HG03432 (cell line): ENCODE measurements at regions not wholly inside any gene's neighbourhood (a gene's known extent, or its start where the extent isn't known, plus 50 kb on each side); places are given as distances from the start of the nearest gene placed in this dataset.

Experiments
- ATAC-seq: cut with Tn5 transposase; IDR thresholded peaks from one replicate; pipeline ENCODE4 v1.9.1; 2021; ENCODE audit warnings: mild to moderate bottlenecking, moderate library complexity; ENCODE audit not compliant: unreplicated experiment

- ATAC-seq = no peak
Observed at GRCh38 chr18:8962855-8963635, 139.5 kb upstream of the NDUFV2 start.

- ATAC-seq = no peak
Observed at GRCh38 chr18:8963876-8964275, 138.6 kb upstream of the NDUFV2 start.

DNA sequence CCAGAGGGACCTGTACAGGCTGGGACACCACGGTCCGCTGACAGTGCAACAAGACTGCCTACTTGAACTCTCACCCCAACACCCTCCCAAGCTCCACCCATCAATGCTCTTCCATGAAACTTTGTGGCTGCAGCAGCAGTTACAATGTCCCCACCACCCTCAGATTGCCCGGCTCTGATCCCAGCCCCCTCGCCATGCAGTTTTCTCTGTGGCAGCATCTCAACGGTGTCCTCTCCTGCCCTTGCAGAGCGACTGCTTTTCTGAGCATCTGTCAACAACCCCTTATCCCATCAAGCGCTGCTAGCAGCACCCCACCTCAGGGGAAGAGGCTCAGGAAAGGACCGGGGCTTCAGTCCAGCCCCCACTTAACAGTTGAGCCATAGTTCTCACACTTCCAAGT lies 137.1 kb upstream of the NDUFV2 start:
- no peak for ATAC-seq

- no peak for ATAC-seq
Observed at GRCh38 chr18:8966821-8967220, 135.7 kb upstream of the NDUFV2 start.

DNA sequence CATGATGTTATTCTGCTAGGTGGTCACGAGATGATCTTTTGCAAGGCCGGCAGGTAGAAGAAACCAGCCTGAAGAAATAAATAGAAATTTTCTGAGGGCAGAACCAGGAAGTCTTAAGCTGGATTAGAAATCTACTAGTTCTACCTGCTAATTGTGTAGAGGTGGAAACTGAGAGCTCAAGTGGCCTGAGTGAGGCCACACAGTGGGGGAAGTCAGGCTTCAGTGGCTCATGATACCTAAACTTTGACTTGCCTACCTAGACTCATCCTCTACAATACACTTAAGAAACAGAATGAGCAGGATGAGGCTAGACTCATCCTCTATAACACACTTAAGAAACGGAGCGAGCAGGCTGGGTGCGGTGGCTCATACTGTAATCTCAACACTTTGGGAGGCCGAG lies 134.9 kb upstream of the NDUFV2 start:
- no peak for ATAC-seq

- ATAC-seq = no peak
Observed at GRCh38 chr18:8969639-8970390, 132.7 kb upstream of the NDUFV2 start.

DNA sequence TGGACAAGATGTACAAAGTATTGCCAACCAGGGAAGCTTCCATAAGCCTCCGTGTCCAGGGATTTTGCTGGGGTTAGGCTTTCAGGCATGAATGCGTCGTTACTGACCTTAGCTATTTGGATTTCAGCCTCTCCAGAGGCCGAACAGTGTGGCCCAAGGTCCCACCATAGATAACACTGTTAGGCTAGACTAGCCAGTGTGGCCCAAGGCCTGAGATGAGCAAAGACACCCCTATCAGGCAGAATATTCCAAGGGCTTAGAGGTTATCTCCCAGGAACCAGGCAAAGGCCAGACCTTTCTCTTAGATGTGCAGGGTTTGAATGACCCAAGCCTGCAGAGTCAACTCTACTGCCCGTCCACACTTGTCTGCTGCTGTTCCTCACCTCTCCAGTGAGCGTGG lies 131.7 kb upstream of the NDUFV2 start:
- no peak for ATAC-seq

DNA sequence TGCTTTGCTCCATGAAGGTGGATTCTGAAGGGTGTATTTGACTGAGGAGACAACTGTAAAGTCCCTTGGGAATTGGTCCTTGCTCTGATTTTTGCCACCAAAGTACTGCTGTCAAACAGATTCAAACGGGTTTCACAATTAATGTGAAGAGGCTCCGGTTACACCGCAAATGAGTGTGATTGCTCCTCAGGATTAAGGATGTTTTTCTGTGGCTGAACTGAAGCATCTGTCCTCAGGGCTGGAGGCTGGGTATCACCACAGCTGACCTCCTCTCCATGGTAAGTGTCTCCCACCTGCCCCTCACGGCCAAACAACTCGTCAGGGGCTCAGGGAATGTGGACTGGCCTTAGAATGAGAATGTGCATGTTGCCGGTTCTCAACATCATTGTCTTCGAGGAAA lies 130.4 kb upstream of the NDUFV2 start:
- ATAC-seq = no peak

- ATAC-seq = no peak
Observed at GRCh38 chr18:8974279-8974678, 128.2 kb upstream of the NDUFV2 start.

GRCh38 chr18:8974696-8975095 lies 127.8 kb upstream of the NDUFV2 start:
- no peak for ATAC-seq

DNA sequence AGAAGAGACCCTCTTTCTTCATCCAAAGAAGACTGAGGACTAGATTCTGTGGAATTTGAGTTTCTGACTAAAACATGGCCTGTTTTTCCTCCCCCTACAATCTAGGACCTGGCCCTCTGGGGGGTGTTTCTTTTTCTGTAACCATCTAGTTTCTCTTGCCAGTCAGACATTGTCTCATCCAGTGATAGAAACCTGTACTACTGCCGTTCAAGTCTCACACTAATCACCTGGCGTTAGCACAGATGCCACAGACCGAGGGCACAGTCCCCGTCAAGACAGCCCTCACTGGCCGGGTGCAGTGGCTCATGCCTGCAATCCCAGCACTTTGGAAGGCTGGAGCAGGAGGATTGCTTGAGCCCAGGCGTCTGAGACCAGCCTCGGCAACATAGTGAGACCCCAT lies 126.9 kb upstream of the NDUFV2 start:
- ATAC-seq = no peak

- ATAC-seq = no peak
Observed at GRCh38 chr18:8976606-8977005, 125.9 kb upstream of the NDUFV2 start.

DNA sequence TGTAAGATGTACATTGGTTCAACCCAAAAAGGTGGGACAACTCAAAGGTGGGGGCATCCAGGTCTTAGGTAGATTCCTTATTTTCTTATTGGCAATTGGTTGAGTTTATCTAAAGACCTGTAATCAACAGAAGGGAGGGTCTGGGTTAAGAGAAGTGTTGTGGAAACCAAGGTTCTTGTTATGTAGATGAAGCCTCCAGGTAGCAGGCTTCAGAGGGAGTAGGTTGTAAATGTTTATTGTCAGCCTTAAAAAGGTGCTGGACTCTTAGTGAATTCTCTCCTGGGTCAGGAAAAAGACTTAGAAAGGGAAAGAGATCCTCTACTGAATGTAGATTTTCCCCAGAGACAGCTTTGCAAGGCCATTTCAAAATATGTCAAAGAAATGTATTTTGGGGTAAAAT lies 125.3 kb upstream of the NDUFV2 start:
- ATAC-seq = no peak

GRCh38 chr18:8977701-8978100 lies 124.8 kb upstream of the NDUFV2 start:
- no peak for ATAC-seq

DNA sequence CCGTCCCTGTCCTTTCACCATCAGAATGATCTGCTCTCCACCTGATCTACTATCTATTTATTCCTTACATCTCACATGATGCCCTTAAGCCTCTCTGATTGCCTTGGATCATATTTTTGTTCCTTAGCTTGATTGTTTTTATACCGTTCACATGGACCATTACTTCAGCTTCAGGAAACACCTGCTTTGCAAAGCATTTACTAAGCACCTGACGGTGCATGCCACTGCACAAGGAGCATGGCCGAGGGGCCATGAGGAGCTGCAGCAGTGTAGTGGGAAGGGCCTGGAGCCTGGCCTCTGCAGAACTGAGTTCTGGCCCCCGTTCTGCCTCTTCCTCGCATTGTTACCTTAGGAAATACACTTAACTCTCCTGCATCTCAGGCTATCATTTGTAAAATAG lies 124.1 kb upstream of the NDUFV2 start:
- no peak for ATAC-seq

DNA sequence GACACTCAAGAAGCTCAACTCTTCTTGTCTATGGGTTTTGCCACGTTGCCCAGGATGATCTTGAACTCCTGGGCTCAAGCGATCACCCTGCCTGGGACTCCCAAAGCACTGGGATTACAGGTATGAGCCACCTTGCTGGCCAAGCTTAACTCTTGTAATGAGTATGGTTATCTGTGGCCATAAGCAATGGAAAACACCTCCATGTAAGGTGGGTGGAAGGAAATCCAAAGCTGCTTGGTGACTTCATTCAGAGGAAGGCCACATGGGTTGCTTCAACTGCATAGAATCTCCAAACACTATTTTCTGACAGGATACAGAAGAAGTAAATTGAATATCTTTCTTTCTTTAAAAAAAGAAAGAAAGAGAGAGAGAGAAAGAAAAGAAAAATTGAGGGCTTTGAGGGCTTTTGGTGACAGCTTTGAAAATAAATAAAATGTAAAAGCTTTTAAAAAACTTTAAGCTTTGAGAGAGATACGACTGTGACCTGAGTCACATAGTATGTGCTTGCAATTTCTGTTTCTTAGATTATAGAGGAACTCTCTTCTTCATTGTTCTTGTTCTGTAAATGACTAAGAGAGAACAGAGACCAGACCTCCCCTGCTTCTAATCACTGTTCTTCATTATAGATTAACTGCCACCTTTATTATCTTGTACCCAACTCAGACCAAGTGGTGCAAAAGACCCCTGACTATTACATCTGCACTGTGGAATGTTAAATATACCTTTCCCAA lies 123.1 kb upstream of the NDUFV2 start:
- ATAC-seq = no peak

DNA sequence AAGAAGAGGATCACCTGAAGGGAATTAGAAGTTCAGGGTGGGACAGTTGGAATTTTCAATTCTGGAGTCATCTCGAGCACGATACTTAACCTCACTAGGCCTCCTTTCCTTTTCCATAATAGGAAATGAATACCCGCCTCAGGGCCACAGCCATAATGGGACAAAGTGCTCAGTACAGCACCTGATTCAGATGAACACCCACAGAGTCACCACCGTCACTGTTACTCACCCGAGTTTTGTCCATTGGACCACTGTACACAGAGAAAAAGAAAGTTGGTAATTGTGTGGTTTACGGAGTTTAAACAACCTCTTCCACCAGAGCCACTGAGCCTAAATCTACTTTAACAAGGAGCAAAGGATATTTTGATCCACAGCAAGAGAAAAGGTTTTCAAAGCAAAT lies 122.0 kb upstream of the NDUFV2 start:
- ATAC-seq = no peak

GRCh38 chr18:8980918-8981317 lies 121.6 kb upstream of the NDUFV2 start:
- ATAC-seq = no peak

DNA sequence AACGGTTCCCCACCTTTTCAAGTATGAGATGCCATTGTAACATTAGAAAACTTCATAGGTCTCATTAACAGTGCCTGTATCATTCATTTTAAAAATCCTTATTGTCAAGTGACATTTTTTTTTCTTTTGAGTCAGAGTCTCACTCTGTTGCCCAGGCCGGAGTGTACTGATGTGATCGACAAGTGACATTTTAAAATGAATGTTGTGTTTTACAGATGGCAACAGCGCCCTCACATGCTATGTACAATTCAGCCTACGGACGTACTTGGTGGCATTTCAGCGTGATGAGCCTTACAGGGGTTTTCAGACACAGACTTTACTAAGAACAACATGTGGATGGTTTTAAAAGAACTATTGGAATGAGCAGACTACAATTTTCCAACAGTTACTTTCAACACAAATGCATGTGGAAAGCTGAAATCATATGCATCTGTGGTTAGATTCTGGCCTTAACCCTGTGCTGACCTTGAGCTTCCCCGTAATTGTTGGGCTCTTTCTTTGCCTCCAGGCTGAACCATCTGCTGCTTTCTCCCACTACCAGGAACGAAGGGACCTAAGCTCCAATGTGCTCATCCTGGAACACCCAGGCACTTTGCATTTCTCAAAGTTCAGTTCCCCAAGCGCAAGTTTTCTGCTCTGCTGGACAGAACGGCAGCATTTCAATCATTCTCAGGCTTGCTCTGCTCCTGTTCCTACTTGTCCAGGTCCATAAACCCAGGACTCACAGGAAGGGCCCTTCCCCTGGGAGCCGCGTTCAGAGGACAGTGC lies 119.9 kb upstream of the NDUFV2 start:
- ATAC-seq = no peak

DNA sequence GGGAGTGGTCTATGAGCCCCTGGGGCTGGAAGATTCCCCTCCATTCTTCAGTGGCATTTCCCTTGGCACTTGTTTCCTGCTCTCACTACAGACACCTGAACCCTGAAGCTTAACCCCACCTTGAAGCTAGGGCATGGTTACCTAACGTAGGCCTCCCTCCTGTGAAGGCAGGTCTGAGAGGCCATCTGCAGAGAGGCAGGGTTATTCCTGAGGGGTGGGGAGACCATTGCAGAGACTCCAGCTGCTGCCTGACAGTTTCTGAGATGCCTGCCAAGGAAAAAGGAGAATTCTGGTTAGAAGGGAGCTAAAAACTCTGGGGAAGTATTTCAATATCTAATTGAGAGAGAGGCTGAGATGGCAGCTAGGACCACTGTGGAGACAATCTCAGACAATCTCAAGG lies 119.3 kb upstream of the NDUFV2 start:
- no peak for ATAC-seq

- ATAC-seq = no peak
Observed at GRCh38 chr18:8984131-8984721, 118.3 kb upstream of the NDUFV2 start.
